ENCODE measurements at regions not wholly inside any gene's neighbourhood (a gene's known extent, or its start where the extent isn't known, plus 50 kb on each side); places are given as distances from the start of the nearest gene placed in this dataset.

DNA sequence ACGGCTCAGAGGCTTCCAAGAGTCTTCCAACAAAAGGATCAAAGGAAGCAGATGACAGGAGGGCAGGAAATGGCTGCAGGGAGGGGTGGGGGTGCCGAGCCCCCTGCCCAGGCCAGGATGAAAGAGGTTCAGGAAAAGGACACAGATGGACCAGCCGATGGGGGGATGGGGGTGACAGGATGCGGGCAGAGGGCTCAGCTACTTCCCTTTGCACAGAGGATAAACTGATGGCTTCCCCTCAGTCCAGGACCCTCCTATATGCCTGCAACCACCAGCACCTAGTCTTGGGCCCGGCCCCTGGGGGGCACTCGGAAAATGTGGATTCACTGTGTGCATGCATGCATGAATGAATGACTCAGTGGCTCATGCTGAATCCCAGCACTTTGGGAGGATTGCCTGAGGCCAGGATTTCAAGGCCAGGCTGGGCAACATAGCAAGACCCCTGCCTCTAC, 148.2 kb downstream of the C9orf50 start:
- TF ChIP-seq ZNF8 (CRISPR knock-in tag; IDR thresholded peaks at IDR 0.05) (no peak), ZFP30 (CRISPR knock-in tag; IDR thresholded peaks at IDR 0.05) (no peak), ARNTL (CRISPR knock-in tag; IDR thresholded peaks at IDR 0.05; ENCODE audit: borderline replicate concordance, low read depth) (no peak), SNAI2 (CRISPR knock-in tag; IDR thresholded peaks at IDR 0.05) (no peak)

Data from SK-N-SH treated with all-trans-retinoic acid at 6 μM for 48 hours (cell line).